ENCODE measurements at regions not wholly inside any gene's neighbourhood (a gene's known extent, or its start where the extent isn't known, plus 50 kb on each side); places are given as distances from the start of the nearest gene placed in this dataset.

GRCh38 chr2:171230176-171230575, 69.5 kb upstream of the TLK1 start:
- TF ChIP-seq CTCF (IDR thresholded peaks at IDR 0.05) (no peak), POLR2A (IDR thresholded peaks at IDR 0.05) (no peak), POLR2AphosphoS5 (IDR thresholded peaks at IDR 0.05) (no peak), EP300 (IDR thresholded peaks at IDR 0.05; ENCODE audit: low read depth) (no peak)
